ENCODE measurements at regions not wholly inside any gene's neighbourhood (a gene's known extent, or its start where the extent isn't known, plus 50 kb on each side); places are given as distances from the start of the nearest gene placed in this dataset.

- RAD21 ChIA-PET (ENCODE audit: unreplicated experiment), result no interaction called here
- POLR2A ChIA-PET, result no interaction called here
- TF ChIP-seq POLR2AphosphoS5 (IDR thresholded peaks at IDR 0.05; ENCODE audit: low read length) (no peak), ZZZ3 (IDR thresholded peaks at IDR 0.05; ENCODE audit: control insufficient read depth, insufficient read length, low read depth) (no peak), POLR2A (IDR thresholded peaks at IDR 0.05; ENCODE audit: low read depth, low read length) (no peak), EP300 (IDR thresholded peaks at IDR 0.05; ENCODE audit: borderline replicate concordance in 1 of 2, control insufficient read depth in 1 of 2, low read depth in 2 of 2, low read length in 2 of 2) (no peak), JUND (IDR thresholded peaks at IDR 0.05; ENCODE audit: low read depth, low read length) (no peak), ZNF687 (IDR thresholded peaks at IDR 0.05) (no peak), SREBF1 (IDR thresholded peaks at IDR 0.05; ENCODE audit: low read length) (no peak), IRF3 (IDR thresholded peaks at IDR 0.05) (no peak), HCFC1 (IDR thresholded peaks at IDR 0.05; ENCODE audit: low read length) (no peak), RCOR1 (conservative IDR thresholded peaks at IDR 0.05; ENCODE audit: low read depth, low read length) (no peak), BACH1 (IDR thresholded peaks at IDR 0.05; ENCODE audit: borderline replicate concordance) (no peak), BRCA1 (IDR thresholded peaks at IDR 0.05; ENCODE audit: low read depth, low read length) (no peak), SMARCA5 (IDR thresholded peaks at IDR 0.05) (no peak), USF2 (IDR thresholded peaks at IDR 0.05; ENCODE audit: borderline replicate concordance, low read depth, low read length) (no peak), FOXK2 (IDR thresholded peaks at IDR 0.05) (no peak), ZBTB11 (CRISPR knock-in tag; IDR thresholded peaks at IDR 0.05) (no peak)
- in situ Hi-C loops (cut with MboI), result no loop called here
- H3K4me1 ChIP-seq (ENCODE audit: control insufficient read depth, insufficient read depth, low read length), result no peaks in the 10 kb centered on the region
- H2AFZ ChIP-seq (ENCODE audit: control insufficient read depth, low read depth, low read length), result no peak overlapping the region
- SMC1A ChIA-PET (ENCODE audit: uncharacterized antibody, unreplicated experiment), result no interaction called here
- H3K4me2 ChIP-seq (ENCODE audit: control insufficient read depth, insufficient read depth), result no peak overlapping the region
- CTCF ChIA-PET, result no interaction called here
- no peaks in the 10 kb centered on the region for H3K9me3 ChIP-seq (replicated peaks; ENCODE audit: control insufficient read depth, insufficient read depth, low read length)
- H3K27ac ChIP-seq (ENCODE audit: control insufficient read depth, insufficient read depth), result no peak overlapping the region
- DNase-seq (ENCODE audit: low read depth, low spot score) (no peak), FAIRE-seq (no peak), ATAC-seq (no peak)
- no TSS peak for BruUV-seq (replicated peaks)
- H3K9ac ChIP-seq (ENCODE audit: control insufficient read depth, insufficient read depth, low read length), result no peak overlapping the region
- WGBS (ENCODE audit: insufficient coverage, insufficient replicate concordance, low lambda C conversion rate, missing lambda C conversion rate), result 46% methylated on average over 1 of the region's 1 CpG
- H4K20me1 ChIP-seq (ENCODE audit: control insufficient read depth, insufficient read depth), result no peaks in the 10 kb centered on the region
- H3K27me3 ChIP-seq (replicated peaks in 1 of 2; ENCODE audit: control insufficient read depth in 2 of 2, insufficient read depth in 2 of 2, low read length in 1 of 2), result no peaks in the 10 kb centered on the region; a peak in 1 of 4 replicates
- H3K36me3 ChIP-seq (ENCODE audit: control insufficient read depth in 2 of 2, insufficient read depth in 2 of 2, low read length in 1 of 2), result no peaks in the 10 kb centered on the region
- intact Hi-C loops (cut with micrococcal nuclease; ENCODE audit: unreplicated experiment), result no loop called here
- H3K79me2 ChIP-seq (ENCODE audit: control insufficient read depth, insufficient read depth, low read length), result no peaks in the 10 kb centered on the region
- H3K4me3 ChIP-seq, result no peak overlapping the region
These were observed 452.9 kb downstream of the JRKL start for GRCh38 chr11:96842731-96843130.

Measured in GM12878 (cell line).